ENCODE measurements at regions not wholly inside any gene's neighbourhood (a gene's known extent, or its start where the extent isn't known, plus 50 kb on each side); places are given as distances from the start of the nearest gene placed in this dataset.

DNA sequence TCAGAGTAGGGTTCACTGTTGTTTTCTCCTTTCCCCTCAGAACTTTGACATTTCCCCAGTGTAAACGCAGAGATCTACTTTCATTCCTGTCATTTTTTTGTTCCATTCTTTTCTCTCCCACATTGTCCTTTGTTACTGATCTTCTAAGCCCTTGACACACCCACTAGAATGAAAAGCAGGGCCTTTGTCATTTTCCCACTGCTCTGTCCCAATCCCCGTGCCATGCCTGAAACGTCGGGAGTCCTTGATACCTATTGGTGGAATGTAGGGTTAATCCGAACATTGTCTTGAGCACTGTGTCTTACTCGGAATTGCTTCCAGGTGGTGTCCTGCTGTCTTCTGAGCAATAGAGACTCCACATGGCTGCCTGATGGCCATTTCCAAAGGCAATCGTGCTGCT is 887.1 kb upstream of the FRG1 start:
- TF ChIP-seq, protein P1, sequence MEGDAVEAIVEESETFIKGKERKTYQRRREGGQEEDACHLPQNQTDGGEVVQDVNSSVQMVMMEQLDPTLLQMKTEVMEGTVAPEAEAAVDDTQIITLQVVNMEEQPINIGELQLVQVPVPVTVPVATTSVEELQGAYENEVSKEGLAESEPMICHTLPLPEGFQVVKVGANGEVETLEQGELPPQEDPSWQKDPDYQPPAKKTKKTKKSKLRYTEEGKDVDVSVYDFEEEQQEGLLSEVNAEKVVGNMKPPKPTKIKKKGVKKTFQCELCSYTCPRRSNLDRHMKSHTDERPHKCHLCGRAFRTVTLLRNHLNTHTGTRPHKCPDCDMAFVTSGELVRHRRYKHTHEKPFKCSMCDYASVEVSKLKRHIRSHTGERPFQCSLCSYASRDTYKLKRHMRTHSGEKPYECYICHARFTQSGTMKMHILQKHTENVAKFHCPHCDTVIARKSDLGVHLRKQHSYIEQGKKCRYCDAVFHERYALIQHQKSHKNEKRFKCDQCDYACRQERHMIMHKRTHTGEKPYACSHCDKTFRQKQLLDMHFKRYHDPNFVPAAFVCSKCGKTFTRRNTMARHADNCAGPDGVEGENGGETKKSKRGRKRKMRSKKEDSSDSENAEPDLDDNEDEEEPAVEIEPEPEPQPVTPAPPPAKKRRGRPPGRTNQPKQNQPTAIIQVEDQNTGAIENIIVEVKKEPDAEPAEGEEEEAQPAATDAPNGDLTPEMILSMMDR (IDR thresholded peaks at IDR 0.05): no peak
- TF ChIP-seq POLR2A (IDR thresholded peaks at IDR 0.05): no peak
